Osteoblast (primary cell): ENCODE measurements at regions not wholly inside any gene's neighbourhood (a gene's known extent, or its start where the extent isn't known, plus 50 kb on each side); places are given as distances from the start of the nearest gene placed in this dataset.

Source experiments
- DNase-seq: peaks from one replicate; pipeline ENCODE4 v3.0.0; 2011; ENCODE audit warnings: low spot score, mixed read lengths; ENCODE audit not compliant: insufficient read length; ENCODE audit errors: missing footprints
- H2AFZ ChIP-seq: 2 replicates; pipeline ENCODE4 v1.6.0; 2011; ENCODE audit warnings: mild to moderate bottlenecking, low read length
- H3K27ac ChIP-seq: 2 replicates; pipeline ENCODE4 v1.5.1; 2011; ENCODE audit warnings: mild to moderate bottlenecking, low read depth, low read length, moderate library complexity
- H3K27me3 ChIP-seq: 2 replicates; pipeline ENCODE4 v1.6.0; 2012; ENCODE audit warnings: mild to moderate bottlenecking, control low read depth, inconsistent platforms, low read length, moderate library complexity; ENCODE audit not compliant: insufficient read depth
- H3K36me3 ChIP-seq: 2 replicates; pipeline ENCODE4 v1.5.1; 2011; ENCODE audit warnings: mild to moderate bottlenecking, low read length, control low read depth, moderate library complexity; ENCODE audit not compliant: insufficient read depth
- H3K4me1 ChIP-seq: 2 replicates; pipeline ENCODE4 v1.5.1; 2011; ENCODE audit warnings: mild to moderate bottlenecking, low read length, control low read depth, moderate library complexity; ENCODE audit not compliant: insufficient read depth
- H3K4me2 ChIP-seq: 2 replicates; pipeline ENCODE4 v1.6.0; 2011; ENCODE audit warnings: mild to moderate bottlenecking, low read length; ENCODE audit not compliant: insufficient read depth
- H3K4me3 ChIP-seq: fragments of 200-600 bp; sonication (generic); 3 replicates; pipeline ENCODE4 v1.5.1; 2012; ENCODE audit warnings: mild to moderate bottlenecking, low read length, inconsistent platforms; ENCODE audit not compliant: insufficient read depth
- H3K79me2 ChIP-seq: 2 replicates; pipeline ENCODE4 v1.6.0; 2012; ENCODE audit warnings: mild to moderate bottlenecking, low read length, control low read depth, inconsistent platforms; ENCODE audit not compliant: insufficient read depth
- H3K9me3 ChIP-seq: 2 replicates; pipeline ENCODE4 v1.5.1; 2011; ENCODE audit warnings: low read depth, low read length, control low read depth
- H4K20me1 ChIP-seq: 2 replicates; pipeline ENCODE4 v1.6.0; 2012; ENCODE audit warnings: mild to moderate bottlenecking, low read length, control low read depth; ENCODE audit not compliant: insufficient read depth
- CTCF ChIP-seq: IDR thresholded peaks from 2 replicates; pipeline ENCODE4 v1.5.1; 2011; ENCODE audit warnings: mild to moderate bottlenecking, low read depth, low read length, moderate library complexity; ENCODE audit errors: extremely low read depth

DNA sequence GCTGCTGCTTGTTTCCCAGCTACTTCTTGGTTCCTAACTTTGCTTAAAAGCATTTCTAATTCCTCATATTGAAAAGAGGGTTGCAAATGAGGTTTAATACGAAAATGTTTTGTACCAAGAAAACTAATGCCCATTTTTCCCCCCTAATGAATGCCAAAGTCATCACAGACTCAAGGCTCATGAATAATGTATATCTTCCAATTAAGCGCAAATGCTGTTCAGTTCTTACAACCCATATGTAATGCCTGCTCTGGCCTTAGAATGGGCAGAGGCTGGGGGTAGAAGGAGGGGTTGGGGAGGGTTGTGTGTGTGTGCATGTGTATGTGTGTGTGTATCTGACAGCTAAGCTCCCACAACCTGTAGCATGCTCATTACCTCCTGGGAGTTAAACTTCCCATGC is 901.7 kb downstream of the KCNMA1 start:
- TF ChIP-seq CTCF = no peak
- Histone ChIP-seq H3K4me3 (no peak overlapping the region), H4K20me1 (no peaks in the 10 kb centered on the region), H3K27ac (no peak overlapping the region), H3K4me1 (no peaks in the 10 kb centered on the region), H3K36me3 (no peaks in the 10 kb centered on the region), H3K9me3 (peaks cover 4% of the 10 kb centered on the region), H2AFZ (no peak overlapping the region), H3K27me3 (no peaks in the 10 kb centered on the region), H3K79me2 (no peaks in the 10 kb centered on the region), H3K4me2 (no peak overlapping the region)
- DNase-seq = no peak

DNA sequence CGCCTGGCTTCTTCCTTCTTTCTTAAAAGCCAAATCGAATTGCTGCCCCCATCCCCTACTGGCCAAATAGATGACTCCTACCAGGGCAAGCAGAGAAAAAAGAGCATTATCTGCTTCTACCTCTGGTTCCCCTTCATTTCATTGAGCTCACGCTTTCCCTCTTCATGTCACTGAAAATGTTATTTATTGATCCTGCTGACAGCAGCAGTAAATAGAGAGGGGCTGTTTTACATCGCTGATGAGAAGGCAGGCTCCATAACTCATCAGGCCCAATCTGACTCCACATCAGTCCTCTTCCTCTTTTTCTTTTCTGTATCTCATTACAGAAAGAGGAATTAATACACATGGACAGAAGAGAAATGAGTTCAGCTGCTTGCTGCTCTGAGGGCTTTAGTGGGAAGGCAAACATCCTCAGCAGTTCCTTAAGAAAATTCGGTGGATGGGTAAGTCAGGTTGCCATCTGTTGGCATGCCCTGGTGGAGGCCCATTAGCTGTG is 904.1 kb downstream of the KCNMA1 start:
- no peaks in the 10 kb centered on the region for H3K4me1 ChIP-seq
- no peaks in the 10 kb centered on the region for H3K36me3 ChIP-seq
- no peak for DNase-seq
- peaks cover 8% of the 10 kb centered on the region for H3K27me3 ChIP-seq
- no peaks in the 10 kb centered on the region for H4K20me1 ChIP-seq
- H3K4me2 ChIP-seq = no peak overlapping the region
- peaks cover 5% of the 10 kb centered on the region for H3K9me3 ChIP-seq
- no peak overlapping the region for H3K27ac ChIP-seq
- H3K4me3 ChIP-seq = no peak overlapping the region
- no peak overlapping the region for H2AFZ ChIP-seq
- no peaks in the 10 kb centered on the region for H3K79me2 ChIP-seq
- no peak for TF ChIP-seq CTCF

GRCh38 chr10:76732306-76732705 is 905.3 kb downstream of the KCNMA1 start:
- Histone ChIP-seq H3K4me3 (no peak overlapping the region), H3K27me3 (peaks cover 8% of the 10 kb centered on the region), H3K9me3 (peaks cover 5% of the 10 kb centered on the region), H2AFZ (no peak overlapping the region), H3K4me2 (no peak overlapping the region), H3K27ac (no peak overlapping the region), H3K79me2 (no peaks in the 10 kb centered on the region), H3K36me3 (no peaks in the 10 kb centered on the region), H4K20me1 (no peaks in the 10 kb centered on the region), H3K4me1 (no peaks in the 10 kb centered on the region)
- no peak for TF ChIP-seq CTCF
- no peak for DNase-seq

DNA sequence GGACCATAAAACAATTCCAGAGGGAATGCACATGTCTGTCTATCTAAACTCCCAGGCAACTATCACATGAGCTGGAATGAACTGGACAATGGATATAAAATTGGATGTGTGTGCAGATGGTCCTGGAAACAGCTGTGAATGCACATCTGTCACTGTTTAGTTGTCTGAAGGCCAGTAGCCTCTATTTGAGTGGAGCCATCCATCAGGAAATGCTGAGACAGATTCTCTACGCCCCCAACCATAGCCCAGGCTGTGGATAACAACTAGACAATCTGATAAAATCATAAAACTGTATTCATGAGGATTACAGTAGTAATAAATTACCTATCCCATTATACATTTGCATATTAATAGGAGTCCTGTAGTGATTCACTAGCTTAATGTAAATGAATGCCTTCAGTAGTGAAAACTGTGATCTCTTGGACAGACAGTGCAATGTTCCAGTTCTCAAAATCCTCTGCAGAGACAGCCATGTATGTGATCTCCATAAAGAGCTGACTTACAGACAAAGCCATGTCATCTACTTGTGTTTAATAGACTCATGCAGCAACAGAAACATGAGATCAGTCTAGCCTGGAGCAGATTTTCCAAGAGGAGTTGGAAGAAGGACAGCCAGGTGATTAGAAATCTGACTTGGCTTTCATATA is 907.6 kb downstream of the KCNMA1 start:
- no peak overlapping the region for H3K4me2 ChIP-seq
- no peaks in the 10 kb centered on the region for H3K79me2 ChIP-seq
- H4K20me1 ChIP-seq = no peaks in the 10 kb centered on the region
- H3K36me3 ChIP-seq = no peaks in the 10 kb centered on the region
- peaks cover 9% of the 10 kb centered on the region for H3K27me3 ChIP-seq
- H3K4me1 ChIP-seq = no peaks in the 10 kb centered on the region
- DNase-seq = no peak
- TF ChIP-seq CTCF = no peak
- no peak overlapping the region for H3K4me3 ChIP-seq
- H3K9me3 ChIP-seq = peaks cover 5% of the 10 kb centered on the region
- H3K27ac ChIP-seq = no peak overlapping the region
- H2AFZ ChIP-seq = no peak overlapping the region
